ENCODE measurements at regions not wholly inside any gene's neighbourhood (a gene's known extent, or its start where the extent isn't known, plus 50 kb on each side); places are given as distances from the start of the nearest gene placed in this dataset.

DNA sequence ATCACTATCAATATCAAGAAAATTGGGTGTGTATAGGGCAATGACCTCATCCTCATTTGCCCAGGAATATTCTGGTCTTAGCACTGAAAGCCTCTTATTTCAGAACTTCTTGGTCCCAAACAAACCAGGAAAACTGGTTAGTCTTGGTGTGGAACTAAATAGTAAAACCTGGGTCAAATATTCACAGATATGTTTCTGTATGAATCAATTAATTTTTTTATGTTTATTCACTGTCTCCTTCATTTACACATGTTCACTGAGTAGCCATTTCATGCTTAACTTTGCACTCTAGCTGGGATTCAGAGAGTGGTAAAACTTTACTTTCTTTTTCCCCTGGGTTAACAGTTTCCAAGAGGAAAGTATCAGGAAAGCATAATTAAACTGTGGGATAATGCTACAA, 113.7 kb upstream of the PAPPA start:
- TF ChIP-seq, protein P1, sequence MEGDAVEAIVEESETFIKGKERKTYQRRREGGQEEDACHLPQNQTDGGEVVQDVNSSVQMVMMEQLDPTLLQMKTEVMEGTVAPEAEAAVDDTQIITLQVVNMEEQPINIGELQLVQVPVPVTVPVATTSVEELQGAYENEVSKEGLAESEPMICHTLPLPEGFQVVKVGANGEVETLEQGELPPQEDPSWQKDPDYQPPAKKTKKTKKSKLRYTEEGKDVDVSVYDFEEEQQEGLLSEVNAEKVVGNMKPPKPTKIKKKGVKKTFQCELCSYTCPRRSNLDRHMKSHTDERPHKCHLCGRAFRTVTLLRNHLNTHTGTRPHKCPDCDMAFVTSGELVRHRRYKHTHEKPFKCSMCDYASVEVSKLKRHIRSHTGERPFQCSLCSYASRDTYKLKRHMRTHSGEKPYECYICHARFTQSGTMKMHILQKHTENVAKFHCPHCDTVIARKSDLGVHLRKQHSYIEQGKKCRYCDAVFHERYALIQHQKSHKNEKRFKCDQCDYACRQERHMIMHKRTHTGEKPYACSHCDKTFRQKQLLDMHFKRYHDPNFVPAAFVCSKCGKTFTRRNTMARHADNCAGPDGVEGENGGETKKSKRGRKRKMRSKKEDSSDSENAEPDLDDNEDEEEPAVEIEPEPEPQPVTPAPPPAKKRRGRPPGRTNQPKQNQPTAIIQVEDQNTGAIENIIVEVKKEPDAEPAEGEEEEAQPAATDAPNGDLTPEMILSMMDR (IDR thresholded peaks at IDR 0.05): no peak
- peak overlapping the region in 3 of 4 donors; percentile 12 to 48 (median 40) for H3K27ac ChIP-seq
- no peaks in the 10 kb centered on the region for H3K27me3 ChIP-seq
- no peaks in the 10 kb centered on the region for H3K9me3 ChIP-seq
- peak in 3 of 4 donors; percentile 48 to 70 (median 52) for ATAC-seq
- intact Hi-C loops (cut with DNase I): no loop called here
- FAIRE-seq: no peak
- H3K36me3 ChIP-seq: no peaks in the 10 kb centered on the region
- DNase-seq: no peak
- H3K4me1 ChIP-seq: no peaks in the 10 kb centered on the region
- no peak overlapping the region for H3K4me3 ChIP-seq

DNA sequence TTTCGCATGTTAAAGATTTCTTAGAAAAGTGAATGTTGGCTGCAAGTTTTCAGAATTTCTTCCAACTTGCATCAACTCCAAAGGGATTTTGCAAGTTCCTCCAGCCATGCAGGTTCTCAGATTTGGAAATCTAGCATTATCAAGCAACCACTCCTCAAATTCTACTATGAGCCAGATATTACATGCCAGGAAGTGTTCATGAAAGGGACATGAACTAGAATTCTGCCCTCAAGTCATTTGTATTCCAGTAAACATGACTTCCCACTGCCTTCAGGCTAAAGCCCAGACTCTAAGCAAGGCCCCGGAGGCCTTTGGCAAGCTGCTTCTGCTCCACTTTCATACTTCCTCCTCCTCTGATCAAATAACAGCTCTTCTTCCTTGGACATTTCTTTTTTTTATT, 111.3 kb upstream of the PAPPA start:
- DNase-seq (no peak), FAIRE-seq (no peak), ATAC-seq (no peak)
- intact Hi-C loops (cut with DNase I): no loop called here
- H3K4me1 ChIP-seq: no peaks in the 10 kb centered on the region
- H3K27ac ChIP-seq: no peak overlapping the region
- H3K36me3 ChIP-seq: no peaks in the 10 kb centered on the region
- 67 to 68% methylated on average over 2 of the region's 2 CpGs for WGBS, 2 donors
- no peak overlapping the region for H3K4me3 ChIP-seq
- H3K27me3 ChIP-seq: no peaks in the 10 kb centered on the region
- TF ChIP-seq, protein P1 (IDR thresholded peaks at IDR 0.05): no peak
- no peaks in the 10 kb centered on the region for H3K9me3 ChIP-seq

DNA sequence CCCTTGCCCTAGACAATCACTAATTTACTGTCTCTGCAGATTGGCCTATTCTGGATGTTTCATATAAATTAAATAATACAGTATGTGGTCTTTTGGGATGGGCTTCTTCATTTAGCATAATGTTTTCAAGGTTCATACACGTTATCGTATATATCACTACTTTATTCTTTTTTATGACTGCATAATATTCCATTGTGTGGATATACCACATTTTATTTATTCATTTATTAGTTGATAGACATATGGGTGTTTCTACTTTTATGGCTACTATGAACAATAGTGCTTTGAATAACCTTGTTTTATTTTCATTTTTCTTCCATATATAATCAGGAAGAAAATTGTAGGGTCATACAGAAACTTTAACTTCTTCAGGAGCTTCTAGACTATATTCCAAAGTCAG, 108.5 kb upstream of the PAPPA start:
- no peaks in the 10 kb centered on the region for H3K4me1 ChIP-seq
- H3K4me3 ChIP-seq: no peak overlapping the region
- 87 to 91% methylated on average over 2 of the region's 2 CpGs for WGBS, 2 donors
- DNase-seq (no peak), ATAC-seq (no peak), FAIRE-seq (no peak)
- intact Hi-C loops (cut with DNase I): no loop called here
- TF ChIP-seq, protein P1 (IDR thresholded peaks at IDR 0.05): no peak
- no peaks in the 10 kb centered on the region for H3K36me3 ChIP-seq
- no peaks in the 10 kb centered on the region for H3K27me3 ChIP-seq
- H3K9me3 ChIP-seq: no peaks in the 10 kb centered on the region
- H3K27ac ChIP-seq: no peak overlapping the region

DNA sequence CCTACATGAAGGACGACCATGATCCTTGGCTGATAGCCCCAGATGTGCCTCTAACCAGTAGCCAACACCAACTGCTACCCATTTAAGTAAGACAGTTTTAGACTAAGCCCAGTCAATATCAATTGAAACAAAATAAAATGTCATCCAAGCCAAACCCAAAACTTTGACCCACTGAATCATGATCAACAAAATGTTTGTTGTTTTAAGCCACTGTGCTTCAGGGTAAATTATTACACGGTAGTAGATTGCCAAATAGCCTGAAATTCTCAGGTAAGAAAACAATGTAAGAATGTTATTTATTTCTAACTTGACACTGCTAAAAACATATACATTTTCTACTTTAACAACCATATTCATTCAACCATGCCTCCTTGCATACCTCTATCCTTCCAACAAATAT, 105.5 kb upstream of the PAPPA start:
- H3K4me1 ChIP-seq: no peaks in the 10 kb centered on the region
- no peak overlapping the region for H3K27ac ChIP-seq
- DNase-seq (no peak), ATAC-seq (no peak), FAIRE-seq (no peak)
- TF ChIP-seq, protein P1 (IDR thresholded peaks at IDR 0.05): no peak
- no peaks in the 10 kb centered on the region for H3K36me3 ChIP-seq
- intact Hi-C loops (cut with DNase I): no loop called here
- 38 to 44% methylated on average over 2 of the region's 2 CpGs for WGBS, 2 donors
- H3K4me3 ChIP-seq: no peak overlapping the region
- no peaks in the 10 kb centered on the region for H3K27me3 ChIP-seq
- H3K9me3 ChIP-seq: no peaks in the 10 kb centered on the region

DNA sequence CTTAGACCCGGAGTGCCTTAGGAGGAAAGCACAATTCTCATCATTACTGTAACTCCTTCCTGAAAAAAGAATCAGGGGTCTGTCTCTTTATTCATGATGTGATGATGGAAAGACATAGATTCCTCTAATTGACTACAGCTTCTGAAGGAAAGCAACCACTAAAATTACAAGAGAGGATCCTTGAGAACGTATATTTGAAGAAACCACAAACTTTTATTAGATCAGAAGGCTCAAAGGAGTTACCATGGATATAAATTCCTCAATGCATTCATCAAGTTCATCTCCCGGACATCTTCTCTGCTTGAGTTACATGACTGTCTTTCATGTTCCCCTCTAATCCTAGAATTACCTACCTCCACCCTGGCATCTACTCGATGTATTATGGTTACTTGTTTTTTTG, 104.1 kb upstream of the PAPPA start:
- H3K27ac ChIP-seq: no peak overlapping the region
- H3K4me3 ChIP-seq: no peak overlapping the region
- intact Hi-C loops (cut with DNase I): no loop called here
- TF ChIP-seq, protein P1 (IDR thresholded peaks at IDR 0.05): no peak
- H3K27me3 ChIP-seq: no peaks in the 10 kb centered on the region
- 61 to 67% methylated on average over 4 of the region's 4 CpGs for WGBS, 2 donors
- DNase-seq (no peak), ATAC-seq (no peak), FAIRE-seq (no peak)
- H3K4me1 ChIP-seq: no peaks in the 10 kb centered on the region
- no peaks in the 10 kb centered on the region for H3K9me3 ChIP-seq
- H3K36me3 ChIP-seq: no peaks in the 10 kb centered on the region
